Coronary artery (tissue), 2 donors: ENCODE measurements at regions not wholly inside any gene's neighbourhood (a gene's known extent, or its start where the extent isn't known, plus 50 kb on each side); places are given as distances from the start of the nearest gene placed in this dataset.
A peak's percentile ranks its signal among the peaks of the same experiment; 100 is the strongest.

Source experiments
- DNase-seq: peaks from one replicate; pipeline ENCODE4 v3.0.0-alpha.2; 2017; ENCODE audit warnings: low spot score
- H3K27ac ChIP-seq, 2 donors: fragments of 200-600 bp; sonication (generic); one replicate each; pipeline ENCODE4 v1.5.1; 2016 to 2019
- H3K4me3 ChIP-seq: fragments of 200-600 bp; sonication (generic); 2 replicates; pipeline ENCODE4 v1.5.1; 2016; ENCODE audit warnings: mild to moderate bottlenecking, moderate library complexity
- TF ChIP-seq, protein P1 (sequence below): fragments of 200-600 bp; sonication (generic); IDR thresholded peaks from one replicate; pipeline ENCODE4 v1.5.1; 2019; ENCODE audit warnings: antibody characterized with exemption

DNA sequence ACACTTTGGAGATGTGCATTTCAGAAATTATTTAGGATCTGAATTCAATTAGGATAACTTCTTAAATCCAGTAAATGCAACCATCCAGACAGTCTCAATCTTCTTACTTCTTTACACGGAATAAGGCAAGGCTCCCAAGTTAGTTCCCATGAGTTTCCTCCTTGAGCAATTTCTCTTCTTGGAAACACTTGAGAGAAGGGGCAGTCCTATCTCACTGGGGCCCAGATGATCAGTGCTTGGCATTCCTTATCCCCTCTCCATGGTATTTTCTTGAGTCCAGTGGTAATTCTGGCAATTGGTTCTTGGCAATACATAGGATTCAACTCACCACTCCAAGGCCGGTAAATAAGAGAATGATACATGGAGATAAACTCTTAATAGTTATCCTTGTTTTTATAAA lies 87.1 kb upstream of the PTHLH start:
- DNase-seq: no peak
- TF ChIP-seq, protein P1, sequence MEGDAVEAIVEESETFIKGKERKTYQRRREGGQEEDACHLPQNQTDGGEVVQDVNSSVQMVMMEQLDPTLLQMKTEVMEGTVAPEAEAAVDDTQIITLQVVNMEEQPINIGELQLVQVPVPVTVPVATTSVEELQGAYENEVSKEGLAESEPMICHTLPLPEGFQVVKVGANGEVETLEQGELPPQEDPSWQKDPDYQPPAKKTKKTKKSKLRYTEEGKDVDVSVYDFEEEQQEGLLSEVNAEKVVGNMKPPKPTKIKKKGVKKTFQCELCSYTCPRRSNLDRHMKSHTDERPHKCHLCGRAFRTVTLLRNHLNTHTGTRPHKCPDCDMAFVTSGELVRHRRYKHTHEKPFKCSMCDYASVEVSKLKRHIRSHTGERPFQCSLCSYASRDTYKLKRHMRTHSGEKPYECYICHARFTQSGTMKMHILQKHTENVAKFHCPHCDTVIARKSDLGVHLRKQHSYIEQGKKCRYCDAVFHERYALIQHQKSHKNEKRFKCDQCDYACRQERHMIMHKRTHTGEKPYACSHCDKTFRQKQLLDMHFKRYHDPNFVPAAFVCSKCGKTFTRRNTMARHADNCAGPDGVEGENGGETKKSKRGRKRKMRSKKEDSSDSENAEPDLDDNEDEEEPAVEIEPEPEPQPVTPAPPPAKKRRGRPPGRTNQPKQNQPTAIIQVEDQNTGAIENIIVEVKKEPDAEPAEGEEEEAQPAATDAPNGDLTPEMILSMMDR: no peak
- H3K4me3 ChIP-seq: no peak overlapping the region
- no peak overlapping the region for H3K27ac ChIP-seq

DNA sequence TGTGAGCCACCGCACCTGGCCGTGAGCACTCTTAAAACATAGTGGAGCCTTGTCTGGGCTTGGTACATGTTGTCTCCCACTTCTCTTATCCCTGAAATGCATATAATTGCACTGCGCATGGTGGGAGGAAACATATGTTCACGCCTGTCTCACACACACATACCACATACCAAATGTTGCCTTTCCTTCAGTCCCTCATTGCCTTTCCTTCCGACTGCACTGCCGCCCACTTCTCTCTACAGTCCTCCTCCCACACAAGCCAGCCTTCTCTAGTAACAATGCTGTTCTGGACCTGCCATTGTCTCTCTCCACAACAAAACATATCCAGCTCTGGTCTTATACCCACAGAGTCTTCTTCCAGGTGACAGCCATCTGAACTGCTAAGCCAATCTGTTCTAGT lies 88.3 kb upstream of the PTHLH start:
- TF ChIP-seq, protein P1: no peak
- no peak overlapping the region for H3K27ac ChIP-seq
- H3K4me3 ChIP-seq: no peak overlapping the region
- DNase-seq: no peak

DNA sequence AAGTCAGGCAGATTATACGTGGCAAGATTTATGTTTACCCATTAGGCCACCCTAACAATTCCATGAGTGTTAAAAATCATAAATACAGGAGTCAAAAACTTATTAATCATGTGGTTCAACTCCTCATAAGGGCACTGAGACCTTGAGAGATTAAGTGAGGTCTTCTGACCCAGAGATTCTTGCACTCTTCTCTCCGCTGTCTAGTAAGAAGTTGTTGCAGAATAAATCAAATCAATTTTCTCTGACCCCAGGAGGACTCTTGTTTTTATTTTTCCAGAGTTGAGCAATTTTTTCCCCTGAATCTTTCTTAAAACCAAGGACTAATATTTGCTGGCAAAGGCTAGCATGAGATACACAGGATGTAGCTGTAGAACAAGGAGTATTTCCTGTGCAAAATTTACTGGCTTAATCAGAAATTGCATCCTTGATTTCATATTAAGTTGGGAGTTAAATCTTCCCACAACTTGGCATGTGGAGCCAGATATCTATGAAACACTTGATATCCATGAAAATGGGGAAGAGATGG lies 90.9 kb upstream of the PTHLH start:
- H3K4me3 ChIP-seq: no peak overlapping the region
- no peak for DNase-seq
- TF ChIP-seq, protein P1: no peak
- H3K27ac ChIP-seq: no peak overlapping the region

DNA sequence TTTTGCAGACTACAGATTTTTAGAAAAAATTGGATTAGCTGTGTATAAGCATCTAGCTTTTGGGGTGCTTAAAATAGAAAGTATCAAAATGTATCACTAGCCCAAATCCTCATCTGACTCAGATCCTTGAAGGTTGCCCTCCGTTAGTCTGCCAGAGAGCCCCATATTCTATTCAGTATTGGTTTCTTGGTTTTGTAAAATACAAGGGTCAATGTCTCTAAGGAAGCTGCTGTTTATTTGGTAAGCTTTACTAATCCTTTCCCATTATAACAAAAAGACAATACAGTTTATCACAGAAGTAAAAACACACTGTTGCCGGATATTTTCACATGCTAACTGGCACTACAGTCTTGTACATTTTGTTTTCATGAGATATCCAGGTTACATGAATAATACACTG lies 92.8 kb upstream of the PTHLH start:
- TF ChIP-seq, protein P1: no peak
- H3K4me3 ChIP-seq: no peak overlapping the region
- DNase-seq: no peak
- peak overlapping the region in 1 of 2 donors; percentile 11 for H3K27ac ChIP-seq

DNA sequence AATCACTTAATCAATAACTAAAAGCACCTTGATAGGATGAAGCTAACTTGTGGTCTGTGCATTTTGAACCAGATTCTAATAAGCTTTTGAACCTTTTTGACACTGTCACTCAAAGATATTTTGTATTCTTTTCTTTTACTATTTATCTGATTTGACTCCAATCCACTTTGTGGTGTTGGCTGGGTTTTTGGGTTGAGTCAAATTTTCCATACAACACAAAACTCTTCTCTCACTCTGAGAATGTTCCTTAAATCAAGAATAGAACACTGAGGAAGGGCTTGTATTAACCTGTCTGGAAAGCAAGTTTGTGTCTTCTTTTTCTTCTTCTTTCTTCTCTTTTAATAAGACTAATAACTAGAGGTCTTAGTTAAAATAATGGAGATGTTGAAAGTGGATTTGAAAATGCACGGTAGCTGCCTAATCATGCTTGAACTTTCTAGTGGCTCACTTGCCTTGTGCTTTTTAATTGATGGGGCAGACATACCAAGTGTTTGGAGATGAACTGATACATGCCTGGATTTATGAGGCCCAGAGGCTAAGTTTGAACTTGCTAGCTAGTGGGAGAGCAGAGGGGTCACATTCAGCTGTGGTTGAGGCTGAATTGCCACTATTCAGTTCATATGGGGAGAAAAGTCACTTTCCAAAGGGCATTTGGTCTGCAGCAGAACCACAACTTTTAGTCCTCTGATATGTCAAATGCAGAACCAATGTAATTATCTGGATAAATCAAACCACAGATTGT lies 93.5 kb upstream of the PTHLH start:
- peak overlapping the region in 1 of 2 donors; percentile 60 for H3K27ac ChIP-seq
- TF ChIP-seq, protein P1: no peak
- H3K4me3 ChIP-seq: no peak overlapping the region
- no peak for DNase-seq

DNA sequence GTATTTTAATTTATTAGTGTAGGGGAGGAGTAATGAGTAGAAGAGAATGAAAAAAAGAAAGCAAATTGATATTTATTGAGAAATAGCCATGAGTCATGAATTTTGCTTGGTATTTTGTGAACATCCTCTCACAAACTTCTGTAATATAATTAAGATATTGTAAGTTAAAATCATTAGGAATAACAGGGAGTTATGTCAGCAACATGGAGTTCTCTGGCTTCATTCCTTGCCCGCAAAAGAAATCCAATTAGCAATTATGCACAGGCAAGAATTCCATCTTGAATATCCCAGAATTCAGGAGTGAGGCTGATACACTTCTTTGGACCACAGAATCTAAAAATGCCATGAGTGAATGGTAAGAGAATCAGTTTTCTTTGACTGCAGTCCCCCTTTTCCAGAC lies 94.3 kb upstream of the PTHLH start:
- H3K4me3 ChIP-seq: no peak overlapping the region
- TF ChIP-seq, protein P1: no peak

DNA sequence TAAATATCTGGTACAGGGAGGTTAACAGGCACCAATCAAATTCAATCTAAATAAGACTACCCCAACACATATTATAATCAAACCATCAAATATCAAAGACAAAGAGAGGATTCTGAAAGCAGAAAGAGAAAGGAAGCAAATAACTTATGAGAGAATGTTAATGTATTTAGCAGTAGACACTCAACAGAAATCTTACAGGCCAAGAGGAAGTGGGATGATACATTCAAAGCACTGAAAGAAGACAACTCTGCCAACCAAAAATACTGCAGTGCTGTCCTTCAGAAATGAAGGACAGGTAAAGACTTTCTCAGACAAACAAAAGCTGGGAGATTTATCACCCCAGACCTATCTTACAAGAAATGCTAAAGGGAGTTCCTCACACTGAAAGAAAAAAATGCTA lies 95.9 kb upstream of the PTHLH start:
- Histone ChIP-seq H3K27ac (no peak overlapping the region), H3K4me3 (no peak overlapping the region)
- no peak for DNase-seq
- TF ChIP-seq, protein P1: no peak

More for the DNA sequence above, 94.3 kb upstream of the PTHLH start:
- H3K27ac ChIP-seq: no peak overlapping the region
- DNase-seq: no peak
